ENCODE measurements at regions not wholly inside any gene's neighbourhood (a gene's known extent, or its start where the extent isn't known, plus 50 kb on each side); places are given as distances from the start of the nearest gene placed in this dataset.

DNA sequence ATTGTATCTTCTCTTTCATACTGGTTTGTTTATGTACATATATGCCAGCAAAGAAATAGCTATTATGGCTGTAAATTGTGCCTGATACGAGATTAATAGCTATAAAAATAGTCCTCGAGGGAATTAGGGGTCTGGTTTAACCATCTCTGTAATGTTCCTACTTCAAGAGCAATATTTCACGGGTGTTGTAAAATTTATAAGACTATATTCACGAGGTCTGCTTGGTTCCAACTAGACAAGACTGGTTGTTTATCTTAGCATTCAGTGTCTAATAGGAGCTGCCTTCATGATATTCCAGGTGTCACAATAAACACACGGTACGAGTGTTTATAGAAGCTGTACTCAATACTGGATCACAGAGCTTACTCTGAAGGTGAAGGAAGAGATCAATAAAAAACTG is 389.9 kb downstream of the SIPA1L2 start (continued):
- TF ChIP-seq SAP30 (IDR thresholded peaks at IDR 0.05; ENCODE audit: insufficient read depth, insufficient replicate concordance, low read length) (no peak), ATF3 (IDR thresholded peaks at IDR 0.05; ENCODE audit: insufficient read depth, low read depth, low read length) (no peak)

Measured in H1 (cell line).